ENCODE measurements at regions not wholly inside any gene's neighbourhood (a gene's known extent, or its start where the extent isn't known, plus 50 kb on each side); places are given as distances from the start of the nearest gene placed in this dataset.
"Not testable (repeated sequence)": the region's sequence is repeated elsewhere in the genome, so short reads cannot be mapped to it uniquely, and the experiment has no call there.

DNA sequence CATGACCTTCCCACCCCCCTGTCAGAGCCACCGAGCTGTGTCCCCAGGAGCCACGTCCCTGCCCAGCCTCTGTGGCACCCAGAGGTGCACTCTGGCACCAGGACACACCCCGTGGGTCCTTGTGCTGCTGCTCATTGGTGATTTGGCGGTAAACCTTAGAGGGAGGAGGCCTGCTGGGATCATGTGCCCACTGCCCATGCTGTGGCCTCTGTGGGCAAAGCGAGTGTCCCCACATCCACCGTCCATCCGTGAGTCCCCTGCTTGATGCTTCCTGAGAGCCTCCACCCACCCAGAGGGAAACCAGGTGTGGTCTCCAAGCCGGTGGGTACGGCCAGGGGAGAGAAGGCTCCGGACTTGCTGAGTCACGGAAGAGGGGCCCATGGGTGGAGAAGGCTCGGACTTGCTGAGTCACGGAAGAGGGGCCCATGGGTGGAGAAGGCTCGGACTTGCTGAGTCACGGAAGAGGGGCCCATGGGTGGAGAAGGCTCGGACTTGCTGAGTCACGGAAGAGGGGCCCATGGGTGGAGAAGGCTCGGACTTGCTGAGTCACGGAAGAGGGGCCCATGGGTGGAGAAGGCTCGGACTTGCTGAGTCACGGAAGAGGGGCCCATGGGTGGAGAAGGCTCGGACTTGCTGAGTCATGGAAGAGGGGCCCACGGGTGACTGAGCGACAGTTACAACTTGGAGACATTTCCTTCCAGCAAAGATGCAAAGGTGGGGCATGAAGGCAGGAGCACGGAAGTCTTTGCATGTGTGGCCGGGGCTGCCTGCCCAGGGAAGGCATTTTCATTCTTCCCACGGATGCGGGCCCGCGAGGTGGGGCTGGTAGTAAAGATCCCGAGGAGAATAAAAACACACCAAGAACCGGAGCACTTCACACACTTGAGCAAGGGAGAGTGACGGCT is 49.6 kb upstream of the ZNF469 start:
- TF ChIP-seq EZH2 (IDR thresholded peaks at IDR 0.05; ENCODE audit: insufficient read depth, low read length); CTCF (IDR thresholded peaks at IDR 0.05; ENCODE audit: insufficient read depth, low read depth, low read length): not testable (repeated sequence)
